ENCODE measurements at regions not wholly inside any gene's neighbourhood (a gene's known extent, or its start where the extent isn't known, plus 50 kb on each side); places are given as distances from the start of the nearest gene placed in this dataset.

DNA sequence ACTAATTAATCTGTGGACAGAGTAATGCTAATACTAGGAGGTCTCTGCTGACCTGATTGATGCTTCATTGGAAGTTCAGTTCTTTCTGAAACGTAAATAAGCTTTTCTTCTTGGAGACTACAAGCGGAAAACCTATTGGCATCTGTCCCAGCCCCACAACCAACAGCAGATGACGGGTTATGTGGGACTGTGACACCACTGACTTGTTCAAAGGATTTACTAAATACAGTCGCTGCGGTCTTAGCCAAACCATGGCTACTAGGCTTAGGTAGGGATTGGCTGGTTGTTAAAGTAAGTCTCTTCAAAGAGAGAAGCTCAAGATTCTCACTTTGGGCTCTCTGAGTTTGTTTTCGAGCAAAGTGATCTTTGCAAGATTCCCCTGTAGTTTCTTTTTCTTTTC, 68.3 kb downstream of the HYCC1 start (continued):
- TF ChIP-seq, protein P1, sequence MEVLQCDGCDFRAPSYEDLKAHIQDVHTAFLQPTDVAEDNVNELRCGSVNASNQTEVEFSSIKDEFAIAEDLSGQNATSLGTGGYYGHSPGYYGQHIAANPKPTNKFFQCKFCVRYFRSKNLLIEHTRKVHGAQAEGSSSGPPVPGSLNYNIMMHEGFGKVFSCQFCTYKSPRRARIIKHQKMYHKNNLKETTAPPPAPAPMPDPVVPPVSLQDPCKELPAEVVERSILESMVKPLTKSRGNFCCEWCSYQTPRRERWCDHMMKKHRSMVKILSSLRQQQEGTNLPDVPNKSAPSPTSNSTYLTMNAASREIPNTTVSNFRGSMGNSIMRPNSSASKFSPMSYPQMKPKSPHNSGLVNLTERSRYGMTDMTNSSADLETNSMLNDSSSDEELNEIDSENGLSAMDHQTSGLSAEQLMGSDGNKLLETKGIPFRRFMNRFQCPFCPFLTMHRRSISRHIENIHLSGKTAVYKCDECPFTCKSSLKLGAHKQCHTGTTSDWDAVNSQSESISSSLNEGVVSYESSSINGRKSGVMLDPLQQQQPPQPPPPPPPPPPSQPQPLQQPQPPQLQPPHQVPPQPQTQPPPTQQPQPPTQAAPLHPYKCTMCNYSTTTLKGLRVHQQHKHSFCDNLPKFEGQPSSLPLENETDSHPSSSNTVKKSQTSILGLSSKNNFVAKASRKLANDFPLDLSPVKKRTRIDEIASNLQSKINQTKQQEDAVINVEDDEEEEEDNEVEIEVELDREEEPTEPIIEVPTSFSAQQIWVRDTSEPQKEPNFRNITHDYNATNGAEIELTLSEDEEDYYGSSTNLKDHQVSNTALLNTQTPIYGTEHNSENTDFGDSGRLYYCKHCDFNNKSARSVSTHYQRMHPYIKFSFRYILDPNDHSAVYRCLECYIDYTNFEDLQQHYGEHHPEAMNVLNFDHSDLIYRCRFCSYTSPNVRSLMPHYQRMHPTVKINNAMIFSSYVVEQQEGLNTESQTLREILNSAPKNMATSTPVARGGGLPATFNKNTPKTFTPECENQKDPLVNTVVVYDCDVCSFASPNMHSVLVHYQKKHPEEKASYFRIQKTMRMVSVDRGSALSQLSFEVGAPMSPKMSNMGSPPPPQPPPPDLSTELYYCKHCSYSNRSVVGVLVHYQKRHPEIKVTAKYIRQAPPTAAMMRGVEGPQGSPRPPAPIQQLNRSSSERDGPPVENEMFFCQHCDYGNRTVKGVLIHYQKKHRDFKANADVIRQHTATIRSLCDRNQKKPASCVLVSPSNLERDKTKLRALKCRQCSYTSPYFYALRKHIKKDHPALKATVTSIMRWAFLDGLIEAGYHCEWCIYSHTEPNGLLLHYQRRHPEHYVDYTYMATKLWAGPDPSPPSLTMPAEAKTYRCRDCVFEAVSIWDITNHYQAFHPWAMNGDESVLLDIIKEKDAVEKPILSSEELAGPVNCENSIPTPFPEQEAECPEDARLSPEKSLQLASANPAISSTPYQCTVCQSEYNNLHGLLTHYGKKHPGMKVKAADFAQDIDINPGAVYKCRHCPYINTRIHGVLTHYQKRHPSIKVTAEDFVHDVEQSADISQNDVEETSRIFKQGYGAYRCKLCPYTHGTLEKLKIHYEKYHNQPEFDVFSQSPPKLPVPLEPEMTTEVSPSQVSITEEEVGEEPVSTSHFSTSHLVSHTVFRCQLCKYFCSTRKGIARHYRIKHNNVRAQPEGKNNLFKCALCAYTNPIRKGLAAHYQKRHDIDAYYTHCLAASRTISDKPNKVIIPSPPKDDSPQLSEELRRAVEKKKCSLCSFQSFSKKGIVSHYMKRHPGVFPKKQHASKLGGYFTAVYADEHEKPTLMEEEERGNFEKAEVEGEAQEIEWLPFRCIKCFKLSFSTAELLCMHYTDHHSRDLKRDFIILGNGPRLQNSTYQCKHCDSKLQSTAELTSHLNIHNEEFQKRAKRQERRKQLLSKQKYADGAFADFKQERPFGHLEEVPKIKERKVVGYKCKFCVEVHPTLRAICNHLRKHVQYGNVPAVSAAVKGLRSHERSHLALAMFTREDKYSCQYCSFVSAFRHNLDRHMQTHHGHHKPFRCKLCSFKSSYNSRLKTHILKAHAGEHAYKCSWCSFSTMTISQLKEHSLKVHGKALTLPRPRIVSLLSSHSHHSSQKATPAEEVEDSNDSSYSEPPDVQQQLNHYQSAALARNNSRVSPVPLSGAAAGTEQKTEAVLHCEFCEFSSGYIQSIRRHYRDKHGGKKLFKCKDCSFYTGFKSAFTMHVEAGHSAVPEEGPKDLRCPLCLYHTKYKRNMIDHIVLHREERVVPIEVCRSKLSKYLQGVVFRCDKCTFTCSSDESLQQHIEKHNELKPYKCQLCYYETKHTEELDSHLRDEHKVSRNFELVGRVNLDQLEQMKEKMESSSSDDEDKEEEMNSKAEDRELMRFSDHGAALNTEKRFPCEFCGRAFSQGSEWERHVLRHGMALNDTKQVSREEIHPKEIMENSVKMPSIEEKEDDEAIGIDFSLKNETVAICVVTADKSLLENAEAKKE (CRISPR knock-in tag; IDR thresholded peaks at IDR 0.05), result no peak
- no peak for TF ChIP-seq NANOG (IDR thresholded peaks at IDR 0.05; ENCODE audit: borderline replicate concordance)
- no peak for TF ChIP-seq EZH2phosphoT487 (IDR thresholded peaks at IDR 0.05; ENCODE audit: unreplicated experiment)

DNA sequence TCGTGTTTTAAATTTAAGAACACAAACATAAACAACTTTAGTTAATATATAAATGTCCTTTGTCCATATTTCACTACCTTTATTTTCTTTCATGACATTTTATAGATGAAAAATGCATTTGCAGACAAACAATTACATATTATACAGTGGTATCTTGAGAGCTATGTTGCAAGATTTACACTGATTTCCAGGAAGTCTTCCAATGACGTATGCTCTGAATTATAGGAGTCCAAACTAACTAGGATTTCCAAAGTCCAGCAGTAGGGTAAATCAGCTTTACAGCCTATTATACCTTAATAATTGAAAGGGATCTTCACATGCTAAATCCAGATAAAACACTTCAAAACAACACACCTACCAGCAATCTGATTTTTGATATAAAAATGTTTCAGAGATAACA, 69.4 kb downstream of the HYCC1 start:
- Histone ChIP-seq H2AFZ (no peak overlapping the region), H3K9me2 (ENCODE audit: insufficient read depth) (no peaks in the 10 kb centered on the region), H3K4me2 (no peak overlapping the region), H3K79me2 (replicated peaks; ENCODE audit: insufficient read depth) (no peaks in the 10 kb centered on the region), H3K4me1 (ENCODE audit: insufficient read depth) (peaks cover 30% of the 10 kb centered on the region), H3F3A (replicated peaks; ENCODE audit: low read depth) (no peaks in the 10 kb centered on the region), H3K27me3 (ENCODE audit: insufficient read depth) (no peaks in the 10 kb centered on the region), H3K27ac (ENCODE audit: low read depth) (no peak overlapping the region), H3K4me3 (no peak overlapping the region), H4K20me1 (replicated peaks; ENCODE audit: insufficient read depth) (no peaks in the 10 kb centered on the region), H3K36me3 (ENCODE audit: insufficient read depth) (no peaks in the 10 kb centered on the region)
- Mint-ChIP-seq H3K4me3 (no peak overlapping the region), H3K36me3 (ENCODE audit: low read depth) (peaks cover 17% of the 10 kb centered on the region; the same call in 2 of the 3 replicates), H3K4me1 (peaks cover 54% of the 10 kb centered on the region), H3K9me3 (no peaks in the 10 kb centered on the region), H3K27me3 (ENCODE audit: insufficient read depth, low read depth, poor library complexity) (no peaks in the 10 kb centered on the region), H3K27ac (0 out of 2 replicates have a peak overlapping the region, but pooled peaks have one; percentile 19)
- no peak for DNase-seq (ENCODE audit: low spot score)
- no peak for ATAC-seq
- TF ChIP-seq CREB1 (CRISPR knock-in tag; IDR thresholded peaks at IDR 0.05; ENCODE audit: low read depth), result no peak
- TF ChIP-seq CTCF (conservative IDR thresholded peaks at IDR 0.05; ENCODE audit: low read depth in 2 of 2), result no peak
- no peak for TF ChIP-seq EZH2phosphoT487 (IDR thresholded peaks at IDR 0.05; ENCODE audit: unreplicated experiment)
- no peak for TF ChIP-seq ETS1 (IDR thresholded peaks at IDR 0.05)
- TF ChIP-seq JUNB (IDR thresholded peaks at IDR 0.05; ENCODE audit: unreplicated experiment), result no peak
- no peak for TF ChIP-seq REST (IDR thresholded peaks at IDR 0.05; ENCODE audit: unreplicated experiment)
- TF ChIP-seq NANOG (IDR thresholded peaks at IDR 0.05; ENCODE audit: borderline replicate concordance), result no peak
